ENCODE measurements at regions not wholly inside any gene's neighbourhood (a gene's known extent, or its start where the extent isn't known, plus 50 kb on each side); places are given as distances from the start of the nearest gene placed in this dataset.

- no peak overlapping the region for H3K9ac ChIP-seq (ENCODE audit: low read depth in 1 of 2, low read length in 2 of 2)
Measured at GRCh38 chr4:115171220-115171619, 57.8 kb upstream of the NDST4 start.

GRCh38 chr4:115165503-115165902 is 52.1 kb upstream of the NDST4 start:
- H3K27ac ChIP-seq (ENCODE audit: low read depth in 2 of 2, low read length in 2 of 2), result no peak overlapping the region
- no peak overlapping the region for H3K9ac ChIP-seq (ENCODE audit: low read depth in 1 of 2, low read length in 2 of 2)
- H3K9me3 ChIP-seq (ENCODE audit: control insufficient read depth in 2 of 2, low read length in 2 of 2), result no peaks in the 10 kb centered on the region
- H3K27me3 ChIP-seq (ENCODE audit: control insufficient read depth in 2 of 2, insufficient read depth in 2 of 2, low read length in 2 of 2), result no peaks in the 10 kb centered on the region
- H3K4me3 ChIP-seq (ENCODE audit: low read length in 2 of 2), result no peak overlapping the region
- H3K36me3 ChIP-seq (ENCODE audit: control insufficient read depth in 2 of 2, insufficient read depth in 2 of 2, low read length in 2 of 2), result no peaks in the 10 kb centered on the region
- H3K4me1 ChIP-seq (ENCODE audit: control insufficient read depth in 2 of 2, insufficient read depth in 2 of 2, low read length in 2 of 2), result no peaks in the 10 kb centered on the region

More at GRCh38 chr4:115171220-115171619, 57.8 kb upstream of the NDST4 start:
- no peaks in the 10 kb centered on the region for H3K9me3 ChIP-seq (ENCODE audit: control insufficient read depth in 2 of 2, low read length in 2 of 2)
- no peaks in the 10 kb centered on the region for H3K4me1 ChIP-seq (ENCODE audit: control insufficient read depth in 2 of 2, insufficient read depth in 2 of 2, low read length in 2 of 2)
- no peaks in the 10 kb centered on the region for H3K27me3 ChIP-seq (ENCODE audit: control insufficient read depth in 2 of 2, insufficient read depth in 2 of 2, low read length in 2 of 2)
- no peak overlapping the region for H3K27ac ChIP-seq (ENCODE audit: low read depth in 2 of 2, low read length in 2 of 2)
- H3K36me3 ChIP-seq (ENCODE audit: control insufficient read depth in 2 of 2, insufficient read depth in 2 of 2, low read length in 2 of 2), result no peaks in the 10 kb centered on the region
- H3K4me3 ChIP-seq (ENCODE audit: low read length in 2 of 2), result no peak overlapping the region
